ENCODE measurements at regions not wholly inside any gene's neighbourhood (a gene's known extent, or its start where the extent isn't known, plus 50 kb on each side); places are given as distances from the start of the nearest gene placed in this dataset.

- no peaks in the 10 kb centered on the region for H3K9me3 ChIP-seq
- H3K4me1 ChIP-seq: no peaks in the 10 kb centered on the region
- TF ChIP-seq POLR2A (IDR thresholded peaks at IDR 0.05): no peak
- TF ChIP-seq POLR2AphosphoS5 (IDR thresholded peaks at IDR 0.05): peak in 2 of 4 donors; percentile 31 to 49
- TF ChIP-seq CTCF (IDR thresholded peaks at IDR 0.05): no peak
- no peak for TF ChIP-seq EP300 (IDR thresholded peaks at IDR 0.05)
- peak overlapping the region in 1 of 4 donors; percentile 45 for H3K27ac ChIP-seq
- no peak overlapping the region for H3K4me3 ChIP-seq
- H3K27me3 ChIP-seq: peaks cover 0 to 5% (median 0%) of the 10 kb centered on the region in 3 donors
- intact Hi-C loops (cut with DNase I): no loop called here
- DNase-seq: peak; percentile 79
- WGBS, 2 donors: 49 to 61% methylated on average over 2 of the region's 2 CpGs
- no peaks in the 10 kb centered on the region for H3K36me3 ChIP-seq
Measured at GRCh38 chr2:228675091-228675490, 493.6 kb upstream of the SPHKAP start.

- intact Hi-C loops (cut with DNase I): no loop called here
- H3K9me3 ChIP-seq: no peaks in the 10 kb centered on the region
- no peak overlapping the region for H3K4me3 ChIP-seq
- no peak overlapping the region for H3K27ac ChIP-seq
- DNase-seq: no peak
- no peaks in the 10 kb centered on the region for H3K36me3 ChIP-seq
- TF ChIP-seq EP300 (IDR thresholded peaks at IDR 0.05) (no peak), POLR2A (IDR thresholded peaks at IDR 0.05) (no peak), CTCF (IDR thresholded peaks at IDR 0.05) (no peak), POLR2AphosphoS5 (IDR thresholded peaks at IDR 0.05) (no peak)
- H3K27me3 ChIP-seq: peaks cover 0 to 5% (median 0%) of the 10 kb centered on the region in 3 donors
- WGBS, 2 donors: 65 to 77% methylated on average over 3 of the region's 3 CpGs
- H3K4me1 ChIP-seq: no peaks in the 10 kb centered on the region
Measured at GRCh38 chr2:228673876-228674554, 492.5 kb upstream of the SPHKAP start.

- Histone ChIP-seq H3K36me3 (no peaks in the 10 kb centered on the region), H3K9me3 (no peaks in the 10 kb centered on the region), H3K27me3 (peaks cover 0 to 2% (median 0%) of the 10 kb centered on the region in 3 donors), H3K4me3 (no peak overlapping the region), H3K4me1 (no peaks in the 10 kb centered on the region), H3K27ac (no peak overlapping the region)
- TF ChIP-seq POLR2AphosphoS5 (IDR thresholded peaks at IDR 0.05): no peak
- DNase-seq: no peak
- intact Hi-C loops (cut with DNase I): no loop called here
- 75 to 85% methylated on average over 3 of the region's 3 CpGs for WGBS, 2 donors
Measured at GRCh38 chr2:228669690-228670089, 488.2 kb upstream of the SPHKAP start.

DNA sequence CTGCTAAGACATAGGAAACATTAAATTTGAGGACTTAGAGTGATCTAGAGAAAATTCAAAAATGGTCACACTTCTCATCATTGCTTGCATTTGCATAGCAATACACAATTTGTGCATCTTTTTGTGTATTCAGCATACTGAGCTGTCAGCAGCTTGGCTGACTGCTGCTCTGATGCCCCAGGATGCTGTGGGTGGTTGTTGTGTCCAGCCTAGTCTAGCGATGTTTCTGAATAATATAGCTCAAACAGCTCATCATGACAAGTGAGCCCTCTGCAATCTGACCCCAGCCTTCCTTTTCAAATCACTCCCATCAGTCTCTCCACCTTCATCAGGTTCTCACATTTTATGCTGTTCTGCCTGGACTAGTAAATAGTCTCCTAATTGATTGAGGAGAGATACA, 483.7 kb upstream of the SPHKAP start:
- Histone ChIP-seq H3K36me3 (no peaks in the 10 kb centered on the region), H3K27me3 (no peaks in the 10 kb centered on the region), H3K9me3 (no peaks in the 10 kb centered on the region), H3K4me1 (no peaks in the 10 kb centered on the region), H3K4me3 (no peak overlapping the region), H3K27ac (no peak overlapping the region)
- DNase-seq: no peak
- intact Hi-C loops (cut with DNase I): no loop called here
- TF ChIP-seq EP300 (IDR thresholded peaks at IDR 0.05): no peak
- TF ChIP-seq POLR2A (IDR thresholded peaks at IDR 0.05): no peak
- TF ChIP-seq POLR2AphosphoS5 (IDR thresholded peaks at IDR 0.05): no peak
- no peak for TF ChIP-seq CTCF (IDR thresholded peaks at IDR 0.05)
- 85 to 94% methylated on average over 1 of the region's 1 CpG for WGBS, 2 donors

GRCh38 chr2:228658998-228659397, 477.5 kb upstream of the SPHKAP start:
- intact Hi-C loops (cut with DNase I): no loop called here
- TF ChIP-seq POLR2AphosphoS5 (IDR thresholded peaks at IDR 0.05): no peak
- no peak for TF ChIP-seq CTCF (IDR thresholded peaks at IDR 0.05)
- TF ChIP-seq POLR2A (IDR thresholded peaks at IDR 0.05): no peak
- TF ChIP-seq EP300 (IDR thresholded peaks at IDR 0.05): no peak
- Histone ChIP-seq H3K4me1 (no peaks in the 10 kb centered on the region), H3K36me3 (no peaks in the 10 kb centered on the region), H3K4me3 (no peak overlapping the region), H3K9me3 (no peaks in the 10 kb centered on the region), H3K27ac (no peak overlapping the region), H3K27me3 (no peaks in the 10 kb centered on the region)
- WGBS, 2 donors: 87 to 92% methylated on average over 5 of the region's 5 CpGs
- DNase-seq: no peak

All from sigmoid colon (tissue), 6 donors.